ENCODE measurements at regions not wholly inside any gene's neighbourhood (a gene's known extent, or its start where the extent isn't known, plus 50 kb on each side); places are given as distances from the start of the nearest gene placed in this dataset.
"Not testable (repeated sequence)": the region's sequence is repeated elsewhere in the genome, so short reads cannot be mapped to it uniquely, and the experiment has no call there.

- intact Hi-C loops (cut with DNase I; ENCODE audit: low total_unique reads): no loop called here
- DNase-seq (ENCODE audit: low spot score in 2 of 2): no peak
- no peaks in the 10 kb centered on the region for H3K4me1 ChIP-seq
- no peaks in the 10 kb centered on the region for H3K36me3 ChIP-seq
- no peaks in the 10 kb centered on the region for H3K27me3 ChIP-seq
- no peak overlapping the region for H3K4me3 ChIP-seq
- TF ChIP-seq POLR2A (IDR thresholded peaks at IDR 0.05) (no peak), POLR2AphosphoS5 (IDR thresholded peaks at IDR 0.05) (no peak), CTCF (IDR thresholded peaks at IDR 0.05) (no peak)
- no peaks in the 10 kb centered on the region for H3K9me3 ChIP-seq
- no peak overlapping the region for H3K27ac ChIP-seq
These were observed 176.9 kb downstream of the FASLG start for GRCh38 chr1:172835834-172836233.

- H3K36me3 ChIP-seq: no peaks in the 10 kb centered on the region
- no peak overlapping the region for H3K4me3 ChIP-seq
- no peaks in the 10 kb centered on the region for H3K4me1 ChIP-seq
- H3K9me3 ChIP-seq: no peaks in the 10 kb centered on the region
- intact Hi-C loops (cut with DNase I; ENCODE audit: low total_unique reads): no loop called here
- H3K27ac ChIP-seq: no peak overlapping the region
- TF ChIP-seq POLR2A (IDR thresholded peaks at IDR 0.05) (no peak), POLR2AphosphoS5 (IDR thresholded peaks at IDR 0.05) (no peak), CTCF (IDR thresholded peaks at IDR 0.05) (no peak)
- no peak for DNase-seq (ENCODE audit: low spot score in 2 of 2)
- no peaks in the 10 kb centered on the region for H3K27me3 ChIP-seq
These were observed 179.1 kb downstream of the FASLG start for GRCh38 chr1:172837816-172838679.

- intact Hi-C loops (cut with DNase I; ENCODE audit: low total_unique reads): no loop called here
- no peak for TF ChIP-seq POLR2AphosphoS5 (IDR thresholded peaks at IDR 0.05)
- TF ChIP-seq POLR2A (IDR thresholded peaks at IDR 0.05): no peak
- TF ChIP-seq CTCF (IDR thresholded peaks at IDR 0.05): no peak
- DNase-seq (ENCODE audit: low spot score in 2 of 2): no peak
- Histone ChIP-seq H3K4me1 (no peaks in the 10 kb centered on the region), H3K27ac (no peak overlapping the region), H3K4me3 (no peak overlapping the region), H3K27me3 (no peaks in the 10 kb centered on the region), H3K9me3 (no peaks in the 10 kb centered on the region), H3K36me3 (no peaks in the 10 kb centered on the region)
These were observed 179.9 kb downstream of the FASLG start for GRCh38 chr1:172838680-172839313.

- H3K36me3 ChIP-seq; H3K4me3 ChIP-seq; H3K4me1 ChIP-seq; intact Hi-C loops (cut with DNase I; ENCODE audit: low total_unique reads); H3K27ac ChIP-seq; H3K9me3 ChIP-seq; DNase-seq (ENCODE audit: low spot score in 2 of 2); H3K27me3 ChIP-seq: not testable (repeated sequence)
These were observed 180.7 kb downstream of the FASLG start for GRCh38 chr1:172839639-172840038.

GRCh38 chr1:172843444-172843843, 184.5 kb downstream of the FASLG start:
- DNase-seq (ENCODE audit: low spot score in 2 of 2): no peak
- Histone ChIP-seq H3K27me3 (no peaks in the 10 kb centered on the region), H3K4me1 (no peaks in the 10 kb centered on the region), H3K36me3 (no peaks in the 10 kb centered on the region), H3K4me3 (no peak overlapping the region), H3K27ac (no peak overlapping the region), H3K9me3 (no peaks in the 10 kb centered on the region)
- TF ChIP-seq CTCF (IDR thresholded peaks at IDR 0.05): no peak
- TF ChIP-seq POLR2A (IDR thresholded peaks at IDR 0.05): no peak
- no peak for TF ChIP-seq POLR2AphosphoS5 (IDR thresholded peaks at IDR 0.05)
- intact Hi-C loops (cut with DNase I; ENCODE audit: low total_unique reads): no loop called here

All from breast epithelium (tissue), 4 donors.